CD4-positive, alpha-beta T cell treated with Interleukin-21 for 1 hour (primary cell): ENCODE measurements at regions not wholly inside any gene's neighbourhood (a gene's known extent, or its start where the extent isn't known, plus 50 kb on each side); places are given as distances from the start of the nearest gene placed in this dataset.

Experiments
- DNase-seq: peaks from one replicate; pipeline ENCODE4 v3.0.0-alpha.2; 2020

- no peak for DNase-seq
Measured at GRCh38 chr13:63699948-63700347, 2284.3 kb upstream of the PCDH20 start.

DNA sequence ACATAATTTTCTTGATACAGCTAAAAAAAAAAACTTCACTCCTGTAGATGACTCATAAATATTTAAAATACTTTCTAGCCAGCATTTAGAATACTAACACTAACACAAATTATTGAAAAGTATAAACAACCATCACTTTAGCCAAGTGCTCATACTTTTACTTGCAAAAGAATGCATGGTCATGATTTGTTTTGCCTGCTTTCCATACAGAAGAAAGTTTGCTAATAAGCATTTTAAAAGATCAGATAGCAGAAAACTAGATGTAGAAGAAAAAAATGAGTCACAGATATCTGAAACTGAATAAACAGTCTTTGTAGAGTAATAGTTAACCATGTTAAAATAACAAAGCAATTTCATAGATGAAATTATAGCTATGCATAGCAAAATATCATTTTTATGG is 2280.4 kb upstream of the PCDH20 start:
- DNase-seq: no peak

- no peak for DNase-seq
Measured at GRCh38 chr13:63693696-63694095, 2278.0 kb upstream of the PCDH20 start.

GRCh38 chr13:63691474-63691873 is 2275.8 kb upstream of the PCDH20 start:
- no peak for DNase-seq

DNA sequence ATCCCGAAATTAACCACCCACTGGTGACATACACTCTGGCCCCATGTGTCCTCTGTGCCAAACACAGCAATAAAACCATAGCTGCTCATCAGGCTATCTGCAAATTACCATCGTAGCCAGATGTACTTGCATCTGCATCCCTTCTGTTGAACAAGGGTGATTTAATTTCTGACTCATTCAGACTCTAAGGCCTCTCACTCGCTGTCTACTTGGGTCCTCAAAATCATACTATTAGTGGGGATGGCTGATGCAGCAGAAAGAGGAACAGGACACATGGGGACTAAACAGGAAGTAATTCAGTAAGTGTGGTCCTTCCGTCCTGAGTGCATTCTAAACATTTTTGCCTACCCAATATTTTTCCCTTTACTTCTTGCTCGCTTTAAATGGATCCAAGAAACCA is 2275.0 kb upstream of the PCDH20 start:
- DNase-seq: no peak

GRCh38 chr13:63684822-63685221 is 2269.2 kb upstream of the PCDH20 start:
- DNase-seq: no peak

GRCh38 chr13:63680704-63681103 is 2265.1 kb upstream of the PCDH20 start:
- no peak for DNase-seq

GRCh38 chr13:63671296-63671695 is 2255.6 kb upstream of the PCDH20 start:
- no peak for DNase-seq

DNA sequence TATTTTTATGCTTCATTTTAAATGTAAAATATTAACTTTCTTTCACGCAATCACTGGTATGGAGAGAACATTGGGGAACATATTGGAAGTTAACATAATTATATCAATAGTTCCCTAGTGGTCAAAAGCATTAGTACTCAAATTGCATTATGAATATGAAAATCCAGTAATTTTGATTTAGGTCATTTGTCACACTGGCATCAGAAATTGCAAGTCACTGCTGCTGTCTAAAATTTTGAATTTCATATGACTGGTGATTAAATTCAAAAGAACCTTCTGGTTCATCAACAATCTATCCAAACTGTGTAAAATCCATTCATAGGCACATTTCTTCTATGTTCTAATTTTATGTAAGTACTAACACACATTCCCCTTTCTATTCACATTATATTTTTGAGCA is 2235.7 kb upstream of the PCDH20 start:
- no peak for DNase-seq

DNA sequence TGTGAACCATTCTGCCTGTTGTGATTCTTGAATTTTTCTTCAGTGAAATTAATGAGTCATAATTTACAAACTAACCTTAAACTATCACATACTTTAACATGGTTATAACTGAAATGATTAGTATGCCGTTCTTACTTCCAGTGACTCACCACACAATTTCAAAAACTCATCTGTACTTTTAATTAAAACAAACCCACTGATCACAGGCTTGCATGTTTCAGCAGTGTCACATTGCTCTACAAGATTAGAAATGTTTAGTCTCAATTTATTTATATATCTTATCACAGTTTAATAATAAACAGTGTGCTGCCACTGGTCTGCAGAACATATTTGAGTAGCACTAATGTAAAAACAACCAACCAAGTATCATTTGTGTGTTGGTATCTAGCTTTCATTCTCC is 2227.9 kb upstream of the PCDH20 start:
- DNase-seq: no peak

DNA sequence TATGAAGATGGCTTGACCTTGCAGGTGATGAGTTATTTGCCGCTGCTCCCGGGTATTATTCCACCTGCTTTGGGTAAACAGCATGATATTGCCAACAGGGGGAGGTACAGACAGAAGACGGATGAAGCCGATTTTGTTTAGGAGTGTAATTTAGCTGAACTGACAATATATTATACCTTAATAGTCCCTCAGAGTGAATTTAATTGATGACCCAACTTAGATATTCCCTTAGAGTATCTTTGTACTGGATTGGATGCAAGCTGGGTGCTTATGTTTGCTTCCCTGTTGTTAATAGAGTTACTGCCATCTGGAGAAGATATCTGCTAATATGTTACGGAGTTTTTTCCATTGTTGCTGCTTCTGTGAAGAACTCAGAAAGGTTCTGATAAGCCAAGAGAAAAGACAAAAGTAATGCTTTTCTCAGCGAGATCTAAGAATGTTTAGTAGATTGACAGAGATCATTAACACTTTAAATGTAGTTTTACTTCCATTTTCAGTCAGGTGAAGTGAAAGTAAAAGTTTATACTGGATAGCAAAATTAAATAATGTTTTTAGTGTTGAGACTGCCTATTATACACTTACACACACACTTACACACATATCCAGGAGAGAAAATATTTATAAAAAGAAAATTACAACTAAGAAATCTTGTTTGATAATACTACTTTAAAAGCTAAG is 2220.8 kb upstream of the PCDH20 start:
- no peak for DNase-seq

DNA sequence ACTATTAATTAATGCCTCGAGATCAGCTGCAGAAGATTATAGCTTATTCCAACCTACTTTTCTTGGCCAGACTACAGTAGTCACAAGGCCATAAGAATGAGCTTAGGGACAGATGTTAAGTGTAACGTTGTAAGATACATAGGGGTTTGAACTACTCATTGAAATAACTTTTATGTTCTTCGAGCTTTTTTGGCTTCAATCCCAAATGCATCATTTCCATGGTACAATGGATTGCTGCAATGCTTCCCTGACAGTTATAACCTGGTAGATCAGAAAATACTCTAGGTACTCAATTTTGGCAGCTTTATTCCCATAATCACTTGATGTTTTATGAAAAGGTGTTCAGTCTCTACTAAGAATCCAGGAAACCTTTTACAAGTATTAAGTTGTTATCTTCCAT is 2216.7 kb upstream of the PCDH20 start:
- DNase-seq: no peak

DNA sequence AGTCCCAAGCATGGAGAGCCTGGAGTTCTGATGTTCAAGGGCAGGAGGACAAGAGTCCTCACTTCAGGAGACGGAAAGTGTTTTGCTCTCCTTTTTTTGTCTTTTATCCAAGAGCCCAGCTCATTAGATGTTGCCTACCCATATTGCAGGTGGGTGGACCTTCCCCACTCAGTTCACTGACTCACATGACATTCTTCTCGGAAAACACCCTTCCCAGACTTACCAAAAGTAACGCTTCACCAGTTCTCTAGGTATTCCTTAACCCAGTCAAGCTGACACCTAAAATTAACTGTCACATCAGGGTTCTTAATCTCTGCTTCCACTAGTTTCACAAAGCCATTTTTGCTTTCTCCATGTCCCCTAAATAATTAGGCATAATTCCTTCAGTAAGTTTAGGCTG is 2215.4 kb upstream of the PCDH20 start:
- DNase-seq: no peak

GRCh38 chr13:63629591-63629990 is 2213.9 kb upstream of the PCDH20 start:
- DNase-seq: no peak

- DNase-seq: no peak
Measured at GRCh38 chr13:63628310-63628709, 2212.7 kb upstream of the PCDH20 start.

DNA sequence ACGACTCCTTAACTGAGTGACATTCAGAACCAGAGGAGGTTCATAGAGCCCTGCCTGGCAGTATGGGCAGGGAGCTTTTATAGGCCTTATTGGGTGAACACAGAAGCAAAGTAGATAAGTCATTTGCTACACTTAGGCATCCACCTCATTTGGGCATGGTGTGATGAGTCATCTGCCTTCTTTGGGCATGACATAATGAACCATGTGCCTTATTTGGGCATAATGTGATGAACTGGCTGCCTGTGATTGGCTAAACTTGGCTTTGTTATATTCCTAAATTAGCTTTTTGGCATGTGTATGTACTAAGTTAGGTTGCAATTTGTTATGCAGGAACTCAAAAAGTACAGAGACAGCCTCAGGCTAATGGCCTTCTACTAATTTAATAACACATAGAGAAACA is 2210.2 kb upstream of the PCDH20 start:
- no peak for DNase-seq

- no peak for DNase-seq
Measured at GRCh38 chr13:63614874-63615612, 2199.4 kb upstream of the PCDH20 start.

DNA sequence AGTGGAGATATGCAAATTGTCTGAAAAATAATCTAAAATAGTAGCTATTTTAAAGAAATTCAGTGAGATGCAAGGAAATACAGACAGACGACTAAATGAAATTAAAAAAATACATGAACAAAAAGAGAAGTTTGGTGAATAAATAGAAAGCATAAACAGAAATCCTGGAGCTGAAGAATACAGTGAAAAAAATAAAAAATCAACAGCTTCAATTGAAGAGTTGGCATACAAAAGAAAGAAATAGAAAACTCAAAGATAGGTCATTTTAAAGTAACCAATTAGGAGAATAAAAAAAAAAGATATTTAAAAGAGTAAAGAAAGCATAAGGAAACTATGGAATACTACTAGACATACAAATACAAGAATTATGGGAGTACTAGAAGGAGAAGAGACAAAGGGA is 2191.5 kb upstream of the PCDH20 start:
- no peak for DNase-seq

DNA sequence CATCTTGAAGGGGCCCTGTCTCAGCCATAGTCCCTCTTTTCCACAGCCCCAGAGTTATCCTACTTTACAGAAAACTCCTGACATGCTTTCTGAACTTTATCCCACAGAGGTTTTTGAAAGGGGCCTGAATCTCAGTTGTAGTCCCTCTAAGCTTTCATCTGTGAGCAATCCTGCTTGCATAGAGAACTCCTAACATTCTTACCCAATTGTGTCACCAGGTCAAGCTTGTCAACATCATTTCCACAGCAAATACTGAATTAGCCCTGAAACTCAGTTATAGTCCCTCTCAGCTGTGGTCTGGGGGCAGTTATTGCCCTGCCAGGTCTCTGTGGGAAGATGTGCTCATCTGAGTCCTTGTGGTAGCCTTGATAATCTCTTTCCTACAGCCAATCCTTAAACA is 2190.3 kb upstream of the PCDH20 start:
- no peak for DNase-seq

GRCh38 chr13:63605403-63605802 is 2189.8 kb upstream of the PCDH20 start:
- no peak for DNase-seq

DNA sequence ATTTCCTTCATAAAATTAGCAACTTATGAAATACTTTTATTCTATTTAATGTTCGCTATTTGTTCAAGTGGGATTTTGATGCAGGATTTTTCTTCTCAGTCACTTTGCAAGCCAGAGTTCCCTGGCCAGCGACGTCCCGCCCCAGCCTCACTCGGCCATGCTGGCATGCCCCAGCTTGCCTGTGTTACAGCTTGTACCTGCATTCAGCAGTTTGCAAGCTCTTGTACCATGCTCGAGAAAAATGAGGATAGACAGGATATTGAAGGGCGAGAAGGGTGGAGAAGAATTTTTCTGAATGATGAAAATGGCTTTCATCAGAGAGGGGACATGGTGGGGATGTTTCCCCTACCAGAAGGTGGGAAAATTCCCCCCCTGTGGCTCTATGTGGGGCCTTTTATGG is 2180.2 kb upstream of the PCDH20 start:
- no peak for DNase-seq

GRCh38 chr13:63586467-63586866 is 2170.8 kb upstream of the PCDH20 start:
- no peak for DNase-seq

- DNase-seq: no peak
Measured at GRCh38 chr13:63578796-63579195, 2163.1 kb upstream of the PCDH20 start.

- no peak for DNase-seq
Measured at GRCh38 chr13:63567031-63567430, 2151.4 kb upstream of the PCDH20 start.

- no peak for DNase-seq
Measured at GRCh38 chr13:63554157-63554556, 2138.5 kb upstream of the PCDH20 start.
